ENCODE measurements at regions not wholly inside any gene's neighbourhood (a gene's known extent, or its start where the extent isn't known, plus 50 kb on each side); places are given as distances from the start of the nearest gene placed in this dataset.

- in situ Hi-C loops (cut with HindIII; ENCODE audit: low pct_unique_long_range_greater_than_20kb, low sequenced_read_pairs) = no loop called here
- DNase-seq (ENCODE audit: low read depth) = no peak
These were observed 205.1 kb downstream of the PLPP3 start for GRCh38 chr1:56374026-56374974.

DNA sequence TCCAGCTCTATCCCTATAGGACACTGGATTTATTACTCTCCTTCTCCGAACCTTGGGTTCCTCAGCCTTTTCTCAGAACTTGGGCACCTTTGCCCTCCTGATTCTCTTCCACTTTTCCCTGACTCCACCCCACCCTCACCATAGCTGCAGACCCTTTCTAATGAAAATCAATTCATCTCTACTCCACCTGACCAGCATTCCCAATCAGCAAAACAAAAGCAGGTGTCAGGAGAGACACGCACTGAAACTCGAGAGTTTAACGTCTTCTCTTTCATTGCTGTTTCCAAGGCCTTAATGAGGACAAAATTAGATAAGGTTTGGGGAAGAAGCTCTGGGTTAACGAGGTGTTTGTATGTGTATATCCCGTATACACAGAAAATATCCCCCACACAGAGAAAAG lies 208.8 kb downstream of the PLPP3 start:
- in situ Hi-C loops (cut with HindIII; ENCODE audit: low pct_unique_long_range_greater_than_20kb, low sequenced_read_pairs) = no loop called here
- DNase-seq (ENCODE audit: low read depth) = no peak

- in situ Hi-C loops (cut with HindIII; ENCODE audit: low pct_unique_long_range_greater_than_20kb, low sequenced_read_pairs) = no loop called here
- DNase-seq (ENCODE audit: low read depth) = no peak
These were observed 216.2 kb downstream of the PLPP3 start for GRCh38 chr1:56363007-56363770.

- no peak for DNase-seq (ENCODE audit: low read depth)
- in situ Hi-C loops (cut with HindIII; ENCODE audit: low pct_unique_long_range_greater_than_20kb, low sequenced_read_pairs) = no loop called here
These were observed 219.3 kb downstream of the PLPP3 start for GRCh38 chr1:56360021-56360420.

- in situ Hi-C loops (cut with HindIII; ENCODE audit: low pct_unique_long_range_greater_than_20kb, low sequenced_read_pairs) = no loop called here
- DNase-seq (ENCODE audit: low read depth) = no peak
These were observed 220.3 kb downstream of the PLPP3 start for GRCh38 chr1:56359056-56359455.

DNA sequence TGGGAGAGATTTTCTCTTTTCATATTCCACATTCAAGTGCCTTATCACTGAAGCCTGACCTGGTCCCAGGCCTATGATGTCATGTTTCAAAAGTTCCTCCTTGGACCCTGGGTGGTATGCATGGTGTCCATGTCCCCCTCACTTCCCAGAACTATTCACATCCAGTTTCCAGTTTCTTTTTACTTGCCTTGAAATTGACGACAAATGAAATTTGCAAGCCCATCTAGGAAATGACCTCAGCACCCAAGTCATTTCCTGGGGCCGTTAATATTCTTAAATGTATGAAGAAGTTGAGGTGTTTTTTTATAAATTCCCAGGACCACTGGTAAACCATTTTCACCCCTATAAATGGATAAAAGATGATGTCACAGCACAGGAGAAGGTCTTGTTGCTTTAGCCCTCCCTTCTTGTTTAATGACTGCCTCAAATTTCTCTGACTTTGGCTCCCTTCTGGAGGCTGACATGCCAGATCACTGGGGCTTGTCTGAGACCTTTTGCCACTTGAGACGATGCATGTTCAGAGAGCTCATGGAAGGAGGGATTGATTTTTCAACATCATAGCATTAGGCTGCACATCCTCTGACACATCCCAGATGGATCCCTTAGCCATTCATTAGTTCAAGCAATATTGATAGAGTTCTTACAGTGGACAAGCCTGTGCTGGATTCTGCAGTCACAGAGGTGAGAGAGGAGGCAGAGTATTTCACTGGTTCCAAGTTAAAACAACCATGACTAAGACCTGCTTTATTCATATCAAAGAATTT lies 221.3 kb downstream of the PLPP3 start:
- in situ Hi-C loops (cut with HindIII; ENCODE audit: low pct_unique_long_range_greater_than_20kb, low sequenced_read_pairs) = no loop called here
- no peak for DNase-seq (ENCODE audit: low read depth)

GRCh38 chr1:56356376-56356990 lies 222.9 kb downstream of the PLPP3 start:
- no peak for DNase-seq (ENCODE audit: low read depth)
- in situ Hi-C loops (cut with HindIII; ENCODE audit: low pct_unique_long_range_greater_than_20kb, low sequenced_read_pairs) = no loop called here

DNA sequence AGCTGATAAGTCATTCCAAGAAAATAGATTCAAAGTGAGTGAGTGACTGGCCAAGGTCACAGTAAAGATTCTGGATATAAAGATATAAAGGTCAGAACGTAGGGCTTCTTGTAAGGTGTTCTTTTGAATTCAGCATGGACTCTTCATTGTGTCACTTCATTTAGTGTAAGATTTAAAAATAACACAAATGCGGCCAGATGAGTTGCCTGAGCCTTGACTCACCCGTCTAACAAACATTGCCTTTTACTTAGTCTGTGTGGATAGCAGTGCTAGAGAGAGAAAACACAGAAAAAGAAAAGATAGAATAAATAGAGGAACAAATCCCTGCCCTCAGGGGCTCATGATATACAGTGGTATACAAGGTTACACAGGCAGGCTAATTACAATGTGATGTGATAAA lies 223.4 kb downstream of the PLPP3 start:
- DNase-seq (ENCODE audit: low read depth) = no peak
- in situ Hi-C loops (cut with HindIII; ENCODE audit: low pct_unique_long_range_greater_than_20kb, low sequenced_read_pairs) = no loop called here

GRCh38 chr1:56355422-56355821 lies 223.9 kb downstream of the PLPP3 start:
- DNase-seq (ENCODE audit: low read depth) = no peak
- in situ Hi-C loops (cut with HindIII; ENCODE audit: low pct_unique_long_range_greater_than_20kb, low sequenced_read_pairs) = no loop called here

GRCh38 chr1:56345831-56346230 lies 233.5 kb downstream of the PLPP3 start:
- in situ Hi-C loops (cut with HindIII; ENCODE audit: low pct_unique_long_range_greater_than_20kb, low sequenced_read_pairs) = no loop called here
- no peak for DNase-seq (ENCODE audit: low read depth)

- no peak for DNase-seq (ENCODE audit: low read depth)
- in situ Hi-C loops (cut with HindIII; ENCODE audit: low pct_unique_long_range_greater_than_20kb, low sequenced_read_pairs) = no loop called here
These were observed 238.4 kb downstream of the PLPP3 start for GRCh38 chr1:56340977-56341376.

DNA sequence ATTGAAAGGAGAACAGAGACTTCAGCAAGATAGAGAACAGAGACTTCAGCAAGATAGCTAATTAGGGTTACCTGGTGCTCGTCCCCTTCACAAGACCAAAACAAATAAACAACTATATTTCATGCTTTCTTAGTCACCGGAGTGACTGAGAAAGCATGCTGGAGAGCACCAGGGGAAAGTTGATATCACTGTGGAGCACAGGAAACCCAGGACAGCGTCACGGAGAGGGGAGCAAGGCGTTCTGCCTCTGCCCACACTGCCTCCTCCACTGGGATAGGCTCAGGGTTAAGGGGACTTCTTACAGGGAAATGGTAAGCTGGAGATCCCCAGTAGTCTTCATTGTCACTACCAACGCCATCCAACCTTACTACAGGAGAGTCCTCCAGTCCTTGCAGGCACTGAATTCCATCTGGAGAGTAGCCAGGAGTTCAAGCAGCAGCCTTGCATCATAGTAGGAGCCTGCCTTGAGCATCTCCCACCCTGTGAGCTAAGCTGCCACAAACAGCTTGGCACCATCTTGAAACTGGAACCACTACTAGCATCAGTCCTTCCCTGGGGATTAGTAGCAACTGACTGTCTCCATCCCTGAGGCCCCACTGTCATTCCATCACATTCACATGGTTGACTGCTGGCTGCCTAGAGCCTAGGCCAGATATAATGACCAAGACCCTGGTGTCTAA lies 239.4 kb downstream of the PLPP3 start:
- in situ Hi-C loops (cut with HindIII; ENCODE audit: low pct_unique_long_range_greater_than_20kb, low sequenced_read_pairs) = no loop called here
- DNase-seq (ENCODE audit: low read depth) = no peak

DNA sequence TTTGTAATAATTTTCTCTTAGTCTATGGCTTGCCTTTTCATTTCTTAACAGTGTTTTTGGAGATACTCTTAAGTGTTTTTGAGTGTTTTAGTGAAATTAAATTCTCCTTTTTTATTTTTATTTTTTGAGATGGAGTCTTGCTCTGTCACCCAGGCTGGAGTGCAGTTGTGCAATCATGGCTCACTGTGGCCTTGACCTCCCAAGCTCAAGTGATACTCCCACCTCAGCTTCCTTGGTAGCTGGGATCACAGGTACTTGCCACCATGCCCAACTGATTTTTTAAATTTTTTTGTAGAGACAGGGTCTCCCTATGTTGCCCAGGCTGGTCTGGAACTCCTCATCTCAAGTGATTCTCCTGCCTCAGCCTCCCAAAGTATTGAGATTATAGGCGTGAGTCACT lies 240.3 kb downstream of the PLPP3 start:
- no peak for DNase-seq (ENCODE audit: low read depth)
- in situ Hi-C loops (cut with HindIII; ENCODE audit: low pct_unique_long_range_greater_than_20kb, low sequenced_read_pairs) = no loop called here

GRCh38 chr1:56336982-56337381 lies 242.4 kb downstream of the PLPP3 start:
- in situ Hi-C loops (cut with HindIII; ENCODE audit: low pct_unique_long_range_greater_than_20kb, low sequenced_read_pairs) = no loop called here
- no peak for DNase-seq (ENCODE audit: low read depth)

GRCh38 chr1:56335394-56335793 lies 244.0 kb downstream of the PLPP3 start:
- in situ Hi-C loops (cut with HindIII; ENCODE audit: low pct_unique_long_range_greater_than_20kb, low sequenced_read_pairs) = no loop called here
- DNase-seq (ENCODE audit: low read depth) = no peak

- no peak for DNase-seq (ENCODE audit: low read depth)
- in situ Hi-C loops (cut with HindIII; ENCODE audit: low pct_unique_long_range_greater_than_20kb, low sequenced_read_pairs) = no loop called here
These were observed 245.3 kb downstream of the PLPP3 start for GRCh38 chr1:56334047-56334446.

- in situ Hi-C loops (cut with HindIII; ENCODE audit: low pct_unique_long_range_greater_than_20kb, low sequenced_read_pairs) = no loop called here
These were observed 245.9 kb downstream of the PLPP3 start for GRCh38 chr1:56333461-56333860.

More at GRCh38 chr1:56333461-56333860, 245.9 kb downstream of the PLPP3 start:
- no peak for DNase-seq (ENCODE audit: low read depth)
